HL-60 (cell line): ENCODE measurements at regions not wholly inside any gene's neighbourhood (a gene's known extent, or its start where the extent isn't known, plus 50 kb on each side); places are given as distances from the start of the nearest gene placed in this dataset.

Experiments
- DNase-seq, 2 experiments: peaks; one replicate each; pipeline ENCODE4 v3.0.0-alpha.2; 2010 to 2020; ENCODE audit warnings: low read depth in 1 of 2, low spot score in 1 of 2
- H3K27ac ChIP-seq: fragments of 250-450 bp; sonication (Bioruptor Pico); replicated peaks from 2 replicates; pipeline ENCODE4 v1.5.1; 2020; ENCODE audit warnings: mild to moderate bottlenecking, moderate library complexity
- H3K27me3 ChIP-seq: fragments of 250-450 bp; sonication (Bioruptor Pico); 2 replicates; pipeline ENCODE4 v1.5.1; 2021; ENCODE audit warnings: mild to moderate bottlenecking, moderate library complexity; ENCODE audit not compliant: insufficient read depth, poor library complexity, severe bottlenecking
- H3K4me3 ChIP-seq: replicated peaks from 2 replicates; pipeline ENCODE4 v1.5.1; 2011; ENCODE audit warnings: mild to moderate bottlenecking, control low read depth, low read length; ENCODE audit not compliant: insufficient read depth
- GABPA ChIP-seq: IDR thresholded peaks from 2 replicates; pipeline ENCODE4 v1.6.1; 2012; ENCODE audit warnings: low read depth
- POLR2AphosphoS5 ChIP-seq: IDR thresholded peaks from 2 replicates; pipeline ENCODE4 v1.6.1; 2012; ENCODE audit warnings: low read depth
- SPI1 ChIP-seq: IDR thresholded peaks from 2 replicates; pipeline ENCODE4 v1.6.1; 2012; ENCODE audit warnings: low read depth, mild to moderate bottlenecking, borderline replicate concordance
- TF ChIP-seq, protein P1 (sequence below): IDR thresholded peaks from one replicate; pipeline ENCODE4 v1.5.1; 2011; ENCODE audit warnings: low read length, control low read depth, inconsistent platforms; ENCODE audit not compliant: insufficient read depth
- TF ChIP-seq, protein P2 (sequence below): IDR thresholded peaks from 2 replicates; pipeline ENCODE4 v1.6.1; 2012; ENCODE audit warnings: low read depth; ENCODE audit not compliant: insufficient replicate concordance

DNA sequence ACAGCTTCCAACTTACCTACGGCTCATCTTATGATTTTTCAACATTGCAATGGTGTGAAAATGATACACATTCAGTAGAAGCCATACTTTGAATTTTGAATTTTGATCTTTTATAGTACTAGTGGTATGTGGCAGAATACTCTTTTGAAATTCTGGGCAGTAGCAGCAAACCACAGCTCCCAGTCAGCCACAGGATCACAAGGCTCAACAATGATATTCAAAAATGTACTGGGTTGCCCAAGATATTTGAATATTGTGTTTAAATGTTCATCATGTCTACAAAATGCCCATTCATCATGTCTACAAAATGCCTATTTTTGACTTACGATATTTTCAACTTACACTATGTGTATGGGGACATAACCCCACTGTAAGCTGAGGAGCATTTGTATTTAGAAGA lies 81.3 kb upstream of the PRR16 start:
- Histone ChIP-seq H3K27me3 (no peaks in the 10 kb centered on the region), H3K27ac (no peak overlapping the region), H3K4me3 (no peak overlapping the region)
- TF ChIP-seq, protein P1, sequence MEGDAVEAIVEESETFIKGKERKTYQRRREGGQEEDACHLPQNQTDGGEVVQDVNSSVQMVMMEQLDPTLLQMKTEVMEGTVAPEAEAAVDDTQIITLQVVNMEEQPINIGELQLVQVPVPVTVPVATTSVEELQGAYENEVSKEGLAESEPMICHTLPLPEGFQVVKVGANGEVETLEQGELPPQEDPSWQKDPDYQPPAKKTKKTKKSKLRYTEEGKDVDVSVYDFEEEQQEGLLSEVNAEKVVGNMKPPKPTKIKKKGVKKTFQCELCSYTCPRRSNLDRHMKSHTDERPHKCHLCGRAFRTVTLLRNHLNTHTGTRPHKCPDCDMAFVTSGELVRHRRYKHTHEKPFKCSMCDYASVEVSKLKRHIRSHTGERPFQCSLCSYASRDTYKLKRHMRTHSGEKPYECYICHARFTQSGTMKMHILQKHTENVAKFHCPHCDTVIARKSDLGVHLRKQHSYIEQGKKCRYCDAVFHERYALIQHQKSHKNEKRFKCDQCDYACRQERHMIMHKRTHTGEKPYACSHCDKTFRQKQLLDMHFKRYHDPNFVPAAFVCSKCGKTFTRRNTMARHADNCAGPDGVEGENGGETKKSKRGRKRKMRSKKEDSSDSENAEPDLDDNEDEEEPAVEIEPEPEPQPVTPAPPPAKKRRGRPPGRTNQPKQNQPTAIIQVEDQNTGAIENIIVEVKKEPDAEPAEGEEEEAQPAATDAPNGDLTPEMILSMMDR, result no peak
- TF ChIP-seq SPI1 (no peak), GABPA (no peak), POLR2AphosphoS5 (no peak)
- TF ChIP-seq, protein P2, sequence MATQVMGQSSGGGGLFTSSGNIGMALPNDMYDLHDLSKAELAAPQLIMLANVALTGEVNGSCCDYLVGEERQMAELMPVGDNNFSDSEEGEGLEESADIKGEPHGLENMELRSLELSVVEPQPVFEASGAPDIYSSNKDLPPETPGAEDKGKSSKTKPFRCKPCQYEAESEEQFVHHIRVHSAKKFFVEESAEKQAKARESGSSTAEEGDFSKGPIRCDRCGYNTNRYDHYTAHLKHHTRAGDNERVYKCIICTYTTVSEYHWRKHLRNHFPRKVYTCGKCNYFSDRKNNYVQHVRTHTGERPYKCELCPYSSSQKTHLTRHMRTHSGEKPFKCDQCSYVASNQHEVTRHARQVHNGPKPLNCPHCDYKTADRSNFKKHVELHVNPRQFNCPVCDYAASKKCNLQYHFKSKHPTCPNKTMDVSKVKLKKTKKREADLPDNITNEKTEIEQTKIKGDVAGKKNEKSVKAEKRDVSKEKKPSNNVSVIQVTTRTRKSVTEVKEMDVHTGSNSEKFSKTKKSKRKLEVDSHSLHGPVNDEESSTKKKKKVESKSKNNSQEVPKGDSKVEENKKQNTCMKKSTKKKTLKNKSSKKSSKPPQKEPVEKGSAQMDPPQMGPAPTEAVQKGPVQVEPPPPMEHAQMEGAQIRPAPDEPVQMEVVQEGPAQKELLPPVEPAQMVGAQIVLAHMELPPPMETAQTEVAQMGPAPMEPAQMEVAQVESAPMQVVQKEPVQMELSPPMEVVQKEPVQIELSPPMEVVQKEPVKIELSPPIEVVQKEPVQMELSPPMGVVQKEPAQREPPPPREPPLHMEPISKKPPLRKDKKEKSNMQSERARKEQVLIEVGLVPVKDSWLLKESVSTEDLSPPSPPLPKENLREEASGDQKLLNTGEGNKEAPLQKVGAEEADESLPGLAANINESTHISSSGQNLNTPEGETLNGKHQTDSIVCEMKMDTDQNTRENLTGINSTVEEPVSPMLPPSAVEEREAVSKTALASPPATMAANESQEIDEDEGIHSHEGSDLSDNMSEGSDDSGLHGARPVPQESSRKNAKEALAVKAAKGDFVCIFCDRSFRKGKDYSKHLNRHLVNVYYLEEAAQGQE, result no peak
- no peak for DNase-seq

DNA sequence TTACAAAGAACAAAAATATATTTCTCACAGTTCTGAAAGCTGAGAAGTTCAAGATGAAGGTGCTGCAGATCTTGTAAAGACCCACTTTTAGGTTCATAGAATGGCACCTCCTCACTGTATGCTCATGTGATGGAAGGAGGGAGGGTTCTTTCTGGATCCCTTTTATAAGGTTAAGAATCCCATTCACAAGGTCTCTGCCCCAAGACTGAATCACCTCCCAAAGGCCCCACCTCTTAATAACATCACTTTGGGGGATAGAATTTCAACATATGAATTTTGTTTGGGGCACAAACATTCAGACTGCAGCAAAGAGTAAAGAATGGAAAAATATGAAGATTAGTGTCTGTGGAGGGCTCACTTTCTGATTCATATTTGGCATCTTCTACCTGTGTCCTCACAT lies 77.1 kb upstream of the PRR16 start:
- no peak for DNase-seq
- Histone ChIP-seq H3K27me3 (no peaks in the 10 kb centered on the region), H3K27ac (peak overlapping the region; percentile 42; the same call in 1 of the 2 replicates), H3K4me3 (no peak overlapping the region)
- no peak for TF ChIP-seq SPI1
- TF ChIP-seq, protein P1, result no peak
- no peak for TF ChIP-seq POLR2AphosphoS5
- no peak for TF ChIP-seq GABPA
- TF ChIP-seq, protein P2, result no peak

DNA sequence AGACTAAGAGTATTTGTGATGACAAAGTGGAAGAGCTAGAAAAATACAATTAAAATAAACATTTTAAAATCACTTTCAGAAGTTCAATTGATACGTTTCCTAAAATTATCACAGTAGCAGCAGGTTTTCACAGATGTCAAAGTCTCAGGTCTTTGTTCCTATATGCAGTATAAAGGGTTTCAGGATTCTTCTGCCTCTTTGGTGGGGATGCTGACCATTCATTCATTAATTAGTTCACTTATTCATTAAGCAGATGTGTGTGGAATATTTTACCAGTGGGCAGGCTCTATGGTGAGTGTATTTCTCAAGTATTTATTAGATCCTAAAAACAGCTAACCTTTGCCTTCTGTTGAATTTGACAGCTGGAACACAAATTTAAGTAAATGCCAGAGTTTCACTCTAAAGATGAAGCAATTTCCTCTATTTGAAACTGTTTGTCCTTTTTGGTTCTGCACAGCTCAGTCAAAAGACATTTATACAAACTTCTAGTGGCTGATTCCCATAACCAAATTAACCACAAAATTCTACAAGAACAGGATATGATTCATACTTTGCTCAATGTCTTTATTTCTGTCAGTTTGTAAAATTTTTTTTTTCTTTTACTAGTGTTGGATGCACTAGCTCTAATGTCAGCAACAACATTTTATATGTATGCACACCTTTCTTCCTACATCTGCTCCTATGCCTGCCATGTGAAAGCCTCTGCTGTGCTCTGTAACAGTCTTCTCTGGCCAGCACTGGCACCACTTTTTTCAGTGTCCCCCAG lies 75.9 kb upstream of the PRR16 start:
- DNase-seq, result peak; percentile 11 to 45
- Histone ChIP-seq H3K4me3 (no peak overlapping the region), H3K27ac (peak overlapping the region; percentile 42), H3K27me3 (no peaks in the 10 kb centered on the region)
- no peak for TF ChIP-seq POLR2AphosphoS5
- TF ChIP-seq, protein P2, result no peak
- TF ChIP-seq, protein P1, result no peak
- no peak for TF ChIP-seq SPI1
- no peak for TF ChIP-seq GABPA
